ENCODE measurements at regions not wholly inside any gene's neighbourhood (a gene's known extent, or its start where the extent isn't known, plus 50 kb on each side); places are given as distances from the start of the nearest gene placed in this dataset.
A peak's percentile ranks its signal among the peaks of the same experiment; 100 is the strongest.
"Not testable (repeated sequence)": the region's sequence is repeated elsewhere in the genome, so short reads cannot be mapped to it uniquely, and the experiment has no call there.

DNA sequence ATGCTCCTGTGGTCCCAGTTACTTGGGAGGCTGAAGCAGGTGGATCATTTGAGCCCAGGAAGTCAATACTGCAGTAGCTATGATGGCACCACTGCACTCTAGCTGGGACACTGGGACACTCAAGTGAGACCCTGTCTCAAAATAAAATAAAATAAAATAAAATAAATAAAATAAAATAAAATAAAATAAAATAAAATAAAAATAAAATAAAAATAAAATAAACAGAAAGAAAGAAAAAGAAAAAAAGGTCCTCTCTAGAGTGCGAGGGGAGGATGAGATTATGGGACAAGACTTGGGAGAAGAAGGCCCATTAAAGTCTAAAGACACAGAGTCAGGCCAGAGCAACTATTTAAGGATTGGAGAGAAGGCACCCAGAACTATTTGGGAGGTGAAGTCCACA, 172.5 kb downstream of the IER5 start:
- no peak for DNase-seq

DNA sequence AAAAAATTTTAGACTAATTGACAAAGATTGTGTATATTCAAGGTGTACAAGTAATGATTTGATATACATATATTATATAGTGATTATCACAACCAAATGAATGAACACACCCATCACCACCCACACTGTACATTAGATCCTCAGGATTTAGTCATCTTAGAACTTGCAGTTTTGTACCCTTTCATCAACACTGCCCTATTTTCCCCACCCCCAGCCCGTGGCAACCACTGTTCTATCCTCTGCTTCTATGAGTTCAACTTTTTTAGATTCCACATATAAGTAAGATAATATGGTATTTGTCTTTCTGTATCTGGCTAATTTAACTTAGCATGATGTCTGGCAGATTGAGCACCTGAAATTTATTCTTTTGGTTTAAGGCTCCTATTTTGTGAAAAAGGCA, 173.6 kb downstream of the IER5 start:
- DNase-seq = no peak

- DNase-seq = no peak
These were observed 174.9 kb downstream of the IER5 start for GRCh38 chr1:181263444-181263843.

- no peak for DNase-seq
These were observed 176.3 kb downstream of the IER5 start for GRCh38 chr1:181264821-181265220.

DNA sequence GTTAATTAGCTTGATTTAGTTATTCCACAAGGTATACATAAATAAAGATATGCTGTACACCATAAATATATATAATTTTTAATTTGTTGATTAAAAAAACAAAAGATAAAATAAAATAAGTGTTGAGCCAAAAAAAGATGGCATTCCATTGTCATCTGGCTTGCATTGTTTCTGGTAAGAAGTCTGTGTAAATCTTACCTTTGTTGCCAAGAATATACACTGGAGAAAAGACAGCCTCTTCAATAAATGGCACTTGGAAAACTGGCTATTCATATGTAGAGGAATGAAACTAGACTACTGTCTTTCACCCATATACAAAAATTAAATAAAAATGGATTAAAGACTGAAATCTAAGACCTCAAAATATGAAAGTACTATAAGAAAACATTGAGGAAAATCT, 196.5 kb downstream of the IER5 start:
- no peak for DNase-seq

GRCh38 chr1:181295217-181295616, 188.1 kb upstream of the CACNA1E start:
- DNase-seq = no peak

GRCh38 chr1:181296180-181296579, 187.1 kb upstream of the CACNA1E start:
- peak; percentile 29 to 71 for DNase-seq

- no peak for DNase-seq
These were observed 175.2 kb upstream of the CACNA1E start for GRCh38 chr1:181308098-181308497.

DNA sequence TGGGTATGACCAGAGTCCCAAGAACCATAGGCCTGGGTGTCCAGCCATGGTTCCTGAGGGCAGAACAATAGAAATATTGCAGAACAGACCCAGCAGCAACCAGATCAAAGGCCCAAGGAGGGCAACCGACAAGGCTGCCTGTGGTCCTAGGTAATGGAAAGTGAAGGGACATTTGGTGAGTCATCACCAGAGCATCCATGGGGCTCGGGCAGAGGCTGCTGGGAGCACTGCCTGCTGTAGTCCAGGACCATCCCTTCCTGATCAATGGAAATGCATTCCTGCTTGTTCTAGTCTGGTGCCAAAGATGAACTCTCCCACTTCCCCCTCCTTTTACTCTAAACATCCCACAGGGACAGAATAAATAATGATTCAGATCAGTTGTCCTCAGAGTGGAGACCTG, 172.8 kb upstream of the CACNA1E start:
- DNase-seq = no peak

GRCh38 chr1:181312946-181313345, 170.4 kb upstream of the CACNA1E start:
- peak; percentile 40 to 79 for DNase-seq

DNA sequence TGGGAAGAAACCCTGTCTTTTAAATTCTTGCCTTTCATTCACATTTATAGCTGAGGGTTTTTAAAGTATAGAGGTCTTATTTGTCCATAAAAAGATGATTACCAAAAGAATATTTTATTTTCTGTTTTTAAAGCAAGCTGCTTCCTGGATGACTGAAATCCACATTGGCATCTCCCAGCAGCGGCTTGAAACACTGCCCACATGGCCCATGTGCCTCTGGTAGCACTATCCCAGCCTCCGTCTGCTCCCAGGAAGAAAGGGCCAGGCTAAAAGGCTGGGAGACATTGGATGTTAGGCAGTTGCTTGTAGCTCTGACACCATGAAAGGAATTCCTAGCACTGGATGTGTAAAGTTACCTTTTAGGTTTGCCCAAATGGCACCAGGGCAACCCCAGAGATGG, 169.9 kb upstream of the CACNA1E start:
- no peak for DNase-seq

DNA sequence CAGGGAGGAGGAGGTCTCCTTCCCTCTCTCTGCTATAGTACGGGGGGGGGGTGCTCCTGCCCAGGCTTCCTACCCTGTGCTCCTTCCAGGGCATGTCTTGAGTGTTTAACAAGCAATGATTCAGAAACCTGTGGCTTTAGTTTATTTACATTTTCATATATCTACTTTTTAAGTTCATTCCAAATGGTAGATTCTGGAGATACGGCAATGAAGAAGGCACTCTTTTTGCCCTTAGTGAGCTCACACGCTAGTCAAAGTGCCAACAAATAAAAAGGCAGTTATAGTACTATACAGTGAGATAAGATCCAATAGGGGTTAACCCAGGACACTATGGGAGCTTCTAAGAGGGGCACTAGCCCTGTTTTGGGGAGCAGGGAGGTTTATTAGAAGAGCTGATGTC, 169.3 kb upstream of the CACNA1E start:
- DNase-seq = no peak

- DNase-seq = peak in 1 of 2 experiments; percentile 25
These were observed 168.4 kb upstream of the CACNA1E start for GRCh38 chr1:181314959-181315358.

GRCh38 chr1:181317261-181317930, 165.9 kb upstream of the CACNA1E start:
- DNase-seq = peak in 1 of 2 experiments; percentile 24

GRCh38 chr1:181318022-181318857, 165.1 kb upstream of the CACNA1E start:
- peak in 1 of 2 experiments; percentile 37 for DNase-seq

- DNase-seq = no peak
These were observed 164.5 kb upstream of the CACNA1E start for GRCh38 chr1:181318858-181319235.

GRCh38 chr1:181319907-181320306, 163.4 kb upstream of the CACNA1E start:
- no peak for DNase-seq

DNA sequence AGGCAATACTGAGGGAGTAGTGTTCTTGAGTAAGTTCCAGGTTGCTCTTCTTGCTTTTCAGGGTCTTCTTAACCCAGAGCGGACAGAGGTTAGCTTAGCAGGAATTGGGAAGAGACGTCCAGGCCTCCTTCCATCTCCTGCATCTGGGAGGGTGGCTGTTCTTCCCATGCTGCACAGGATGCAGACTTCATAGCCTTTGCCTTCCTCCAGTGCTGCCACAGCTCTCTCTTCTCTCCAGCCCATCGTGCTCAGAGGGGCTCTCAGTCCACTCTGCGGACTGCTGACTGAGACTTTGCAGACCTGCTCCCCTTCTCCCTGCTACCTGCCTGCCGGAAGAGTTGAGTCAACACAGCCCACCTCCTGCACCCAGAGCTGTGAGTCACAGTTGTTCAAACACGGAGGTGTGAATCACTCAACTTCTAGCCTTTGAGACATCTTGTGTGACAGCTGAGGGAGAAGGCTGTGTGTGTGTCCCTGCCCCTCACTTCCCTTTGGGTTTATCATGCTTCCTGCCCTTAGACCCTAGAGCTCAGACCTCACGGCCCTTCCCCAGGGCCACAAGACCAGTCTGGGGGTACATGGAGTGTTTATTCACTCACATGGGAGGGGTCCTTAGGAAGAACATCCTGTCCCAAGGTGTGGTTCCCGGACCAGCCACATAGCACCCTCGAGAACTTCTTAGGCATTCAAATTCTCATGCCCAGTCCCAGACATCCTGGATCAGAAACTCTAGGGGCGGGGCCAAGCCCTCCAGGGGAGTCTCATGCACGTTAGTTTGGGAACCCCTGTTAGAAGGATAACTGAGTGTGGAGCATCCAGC, 158.3 kb upstream of the CACNA1E start:
- DNase-seq = no peak

- DNase-seq = not testable (repeated sequence)
These were observed 157.6 kb upstream of the CACNA1E start for GRCh38 chr1:181325765-181326164.

- no peak for DNase-seq
These were observed 157.0 kb upstream of the CACNA1E start for GRCh38 chr1:181326348-181326747.

DNA sequence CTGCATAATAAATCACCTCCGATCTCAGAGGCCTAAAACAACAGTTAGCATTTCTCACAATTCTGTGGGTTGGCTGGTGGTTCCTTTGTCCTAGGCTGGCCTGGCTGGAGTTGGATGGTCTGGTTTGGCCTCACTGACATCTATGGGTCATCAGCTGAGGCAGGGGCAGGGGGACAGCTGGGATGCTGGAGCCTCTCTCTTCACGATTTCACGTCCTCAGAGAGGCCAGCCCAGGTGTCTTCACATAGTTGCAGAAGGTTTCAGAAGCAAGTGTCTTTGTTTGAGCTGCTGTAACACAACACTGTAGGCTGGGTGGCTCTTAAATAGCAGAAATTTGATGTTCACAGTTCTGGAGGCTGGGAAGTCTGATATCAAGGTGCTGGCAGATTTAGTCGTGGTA, 155.5 kb upstream of the CACNA1E start:
- no peak for DNase-seq

GRCh38 chr1:181334724-181335123, 148.6 kb upstream of the CACNA1E start:
- DNase-seq = no peak

DNA sequence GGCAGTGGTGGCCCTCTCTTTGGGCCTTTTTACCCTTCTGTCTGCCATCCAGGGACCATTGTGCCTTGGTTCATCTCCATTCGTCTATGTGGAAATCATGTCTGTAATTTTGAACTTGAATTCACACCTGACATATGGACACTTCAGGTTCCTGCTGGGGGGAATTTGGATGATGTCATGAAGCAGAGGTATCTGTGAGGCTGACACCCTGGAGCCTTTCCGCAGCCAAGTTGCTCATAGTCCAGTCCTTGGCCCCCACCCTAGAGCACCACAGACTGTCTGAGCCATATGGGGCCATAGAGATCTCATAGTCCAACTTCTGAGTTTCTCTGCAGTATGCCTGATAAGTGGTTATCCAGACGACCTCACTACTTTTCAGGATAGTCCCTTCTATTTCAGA, 147.7 kb upstream of the CACNA1E start:
- no peak for DNase-seq

Measured in NCI-H524 (cell line).